Endothelial cell of umbilical vein (primary cell): ENCODE measurements at regions not wholly inside any gene's neighbourhood (a gene's known extent, or its start where the extent isn't known, plus 50 kb on each side); places are given as distances from the start of the nearest gene placed in this dataset.
"Not testable (repeated sequence)": the region's sequence is repeated elsewhere in the genome, so short reads cannot be mapped to it uniquely, and the experiment has no call there.

ENCODE experiments used
- BruUV-seq: library from RNA; stranded (reverse); fragments of 400-500 nt; replicated peaks from 2 replicates; lab custom pipeline; 2021; lab: Mats Ljungman, UMichigan
- CTCF ChIA-PET: fragments of 300-600, 350-600 bp; sonication (Branson Sonifier 250); formaldehyde crosslinking; loops from one replicate; lab custom pipeline; 2021; ENCODE audit warnings: antibody characterized with exemption, inconsistent platforms; lab: Charles Lee
- POLR2A ChIA-PET: fragments of 300-600, 350-600 bp; sonication (Branson Sonifier 250); formaldehyde crosslinking; loops from one replicate; lab custom pipeline; 2021; ENCODE audit warnings: antibody characterized with exemption, inconsistent platforms; lab: Charles Lee
- DNase-seq: peaks from one replicate; pipeline ENCODE4 v3.0.0-alpha.2; 2011; ENCODE audit warnings: low read depth, low spot score
- FAIRE-seq: peaks from 2 replicates; lab custom pipeline; 2011; peaks lifted over from hg19 to GRCh38; lab: Jason Lieb, UNC
- H2AFZ ChIP-seq: 2 replicates; pipeline ENCODE4 v1.6.0; 2012; ENCODE audit warnings: low read depth, low read length, control low read depth, inconsistent platforms
- H3K27ac ChIP-seq: 2 replicates; pipeline ENCODE4 v1.5.1; 2011; ENCODE audit warnings: low read depth, mild to moderate bottlenecking, control low read depth, low read length, moderate library complexity; ENCODE audit not compliant: insufficient read depth
- H3K27me3 ChIP-seq, 2 experiments: 2 replicates each; pipeline versions ENCODE4 v1.6.0 to v1.6.1; 2011; ENCODE audit warnings: low read length in 2 of 2, mixed read lengths in 1 of 2; ENCODE audit not compliant: control insufficient read depth in 2 of 2, insufficient read depth in 2 of 2
- H3K36me3 ChIP-seq, 2 experiments: 2 replicates in 1 of 2; 3 replicates in 1 of 2; pipeline ENCODE4 v1.5.1; 2011; ENCODE audit warnings: low read length in 2 of 2, mild to moderate bottlenecking in 1 of 2, moderate library complexity in 1 of 2; ENCODE audit not compliant: control insufficient read depth in 2 of 2, insufficient read depth in 2 of 2; ENCODE audit errors: extremely low read depth in 1 of 2
- H3K4me1 ChIP-seq: 3 replicates; pipeline ENCODE4 v1.5.1; 2011; ENCODE audit warnings: mild to moderate bottlenecking, low read length; ENCODE audit not compliant: control insufficient read depth, insufficient read depth; ENCODE audit errors: extremely low read depth
- H3K4me2 ChIP-seq: 2 replicates; pipeline ENCODE4 v1.6.1; 2011; ENCODE audit warnings: low read length, control low read depth, mixed read lengths; ENCODE audit not compliant: insufficient read depth
- H3K4me3 ChIP-seq, 3 experiments: fragments of 200-600 bp in 1 of 3; sonication (generic), shearing (Covaris generic) in 1 of 3; replicated peaks in 1 of 3; 2 replicates each; pipeline ENCODE4 v1.5.1; 2011 to 2016; ENCODE audit warnings: control low read depth in 3 of 3, low read length in 3 of 3, mild to moderate bottlenecking in 2 of 3, inconsistent platforms in 1 of 3, low read depth in 1 of 3, moderate library complexity in 1 of 3; ENCODE audit not compliant: insufficient read depth in 1 of 3
- H3K79me2 ChIP-seq: 2 replicates; pipeline ENCODE4 v1.6.0; 2012; ENCODE audit warnings: low read length, inconsistent platforms; ENCODE audit not compliant: control insufficient read depth, insufficient read depth
- H3K9ac ChIP-seq: replicated peaks from 2 replicates; pipeline ENCODE3; 2011; ENCODE audit warnings: low read length, control low read depth; ENCODE audit not compliant: insufficient read depth; ENCODE audit errors: extremely low read depth
- H3K9me1 ChIP-seq: replicated peaks from 3 replicates; pipeline ENCODE4 v1.6.0; 2011; ENCODE audit warnings: mild to moderate bottlenecking, low read length; ENCODE audit not compliant: control insufficient read depth, insufficient read depth; ENCODE audit errors: extremely low read depth
- H3K9me3 ChIP-seq: replicated peaks from 2 replicates; pipeline ENCODE4 v1.5.1; 2012; ENCODE audit warnings: low read length, inconsistent platforms; ENCODE audit not compliant: control insufficient read depth, insufficient read depth
- H4K20me1 ChIP-seq: replicated peaks from 2 replicates; pipeline ENCODE3; 2011; ENCODE audit warnings: mild to moderate bottlenecking, low read length; ENCODE audit not compliant: control insufficient read depth, insufficient read depth; ENCODE audit errors: extremely low read depth
- FOS ChIP-seq: IDR thresholded peaks from 2 replicates; pipeline ENCODE4 v1.6.1; 2011; ENCODE audit warnings: mild to moderate bottlenecking, low read length, moderate library complexity, borderline replicate concordance; ENCODE audit not compliant: insufficient read depth
- GATA2 ChIP-seq: IDR thresholded peaks from 2 replicates; pipeline ENCODE4 v1.7.0; 2011; ENCODE audit warnings: low read depth, mild to moderate bottlenecking, moderate library complexity, mixed read lengths, low read length; ENCODE audit not compliant: insufficient read length, insufficient read depth
- JUN ChIP-seq: IDR thresholded peaks from 2 replicates; pipeline ENCODE4 v1.6.1; 2011; ENCODE audit warnings: borderline replicate concordance, low read depth; ENCODE audit not compliant: insufficient read length, insufficient read depth
- MYC ChIP-seq: IDR thresholded peaks from one replicate; pipeline ENCODE4 v1.6.1; 2011; ENCODE audit warnings: mild to moderate bottlenecking, low read depth, low read length
- POLR2A ChIP-seq: IDR thresholded peaks from 2 replicates; pipeline ENCODE4 v1.6.1; 2012; ENCODE audit warnings: low read depth, mild to moderate bottlenecking, control low read depth, low read length
- POLR2AphosphoS5 ChIP-seq: IDR thresholded peaks from 2 replicates; pipeline ENCODE4 v1.6.1; 2012; ENCODE audit warnings: low read depth, mild to moderate bottlenecking, control low read depth, low read length, moderate library complexity; ENCODE audit not compliant: insufficient read depth
- dilution Hi-C: fragments of 300-500 bp; cut with MboI; formaldehyde crosslinking; loops from one replicate; pipeline ENCODE4 v1.15.0; 2019; ENCODE audit warnings: low sequenced_read_pairs; ENCODE audit not compliant: extremely low pct_ligation_motif_present
- intact Hi-C: fragments of 100-400 bp; cut with micrococcal nuclease; formaldehyde crosslinking; loops from one replicate; pipeline ENCODE4 v1.10.0; 2022
- TF ChIP-seq, protein P1 (sequence below): IDR thresholded peaks from 2 replicates; pipeline ENCODE4 v1.6.1; 2011; ENCODE audit not compliant: insufficient read depth, insufficient read length
- TF ChIP-seq, protein P2 (sequence below), 2 donors: IDR thresholded peaks; 1 replicate in 1 of 2; 2 replicates in 1 of 2; pipeline ENCODE4 v1.5.1; 2011; ENCODE audit warnings: low read length in 2 of 2, mild to moderate bottlenecking in 2 of 2, moderate library complexity in 2 of 2, control low read depth in 1 of 2, inconsistent platforms in 1 of 2, low read depth in 1 of 2; ENCODE audit not compliant: insufficient read depth in 1 of 2; ENCODE audit errors: extremely low read depth in 1 of 2

DNA sequence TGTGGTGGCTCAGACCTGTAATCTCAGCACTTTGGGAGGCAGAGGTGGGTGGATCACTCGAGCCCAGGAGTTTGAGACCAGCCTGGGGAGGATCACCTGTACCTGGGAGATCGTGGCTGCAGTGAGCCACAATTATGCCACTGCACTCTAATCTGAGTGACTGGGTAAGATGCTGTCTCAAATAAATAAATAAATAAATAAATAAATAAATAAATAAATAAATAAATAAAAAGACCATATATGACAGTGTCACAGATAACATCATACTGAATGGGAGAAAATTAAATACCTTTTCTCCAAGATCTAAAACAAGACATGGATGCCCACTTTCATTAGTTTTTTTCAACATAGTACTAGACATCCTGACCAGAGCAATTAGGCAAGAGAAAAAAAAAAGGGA is 182.8 kb downstream of the FAM47A start:
- FAIRE-seq: no peak
- CTCF ChIA-PET: no interaction called here

DNA sequence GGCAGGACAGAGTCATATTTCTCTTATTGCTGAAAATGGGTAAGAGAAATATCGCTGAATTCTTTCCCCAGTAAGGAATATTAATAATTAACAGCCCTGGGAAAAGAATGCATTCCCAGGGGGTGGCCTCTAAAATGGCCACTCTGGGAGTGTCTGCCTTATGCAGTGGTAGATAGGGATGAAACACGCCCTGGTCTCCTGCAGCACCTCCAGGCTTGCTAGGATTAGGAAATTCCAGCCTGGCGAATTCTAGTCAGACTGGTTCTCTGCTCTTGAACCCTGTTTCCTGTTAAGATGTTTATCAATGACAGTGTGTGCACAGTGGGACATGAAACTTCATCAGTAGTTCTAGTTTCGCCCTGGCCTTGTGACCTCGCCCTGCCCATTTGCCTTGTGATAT is 205.9 kb downstream of the FAM47A start:
- intact Hi-C loops, H3K4me2 ChIP-seq, H4K20me1 ChIP-seq, H3K79me2 ChIP-seq, POLR2A ChIA-PET, H3K9me1 ChIP-seq, CTCF ChIA-PET, H3K4me3 ChIP-seq, DNase-seq, dilution Hi-C loops, H2AFZ ChIP-seq, H3K9ac ChIP-seq, BruUV-seq, H3K4me1 ChIP-seq, H3K9me3 ChIP-seq, H3K27me3 ChIP-seq, H3K36me3 ChIP-seq, H3K27ac ChIP-seq: not testable (repeated sequence)
- FAIRE-seq: peak; percentile 24

More for the DNA sequence above, 182.8 kb downstream of the FAM47A start:
- Histone ChIP-seq H3K4me3 (no peak overlapping the region), H3K9ac (no peak overlapping the region), H2AFZ (no peak overlapping the region), H3K27ac (no peak overlapping the region), H3K9me3 (no peaks in the 10 kb centered on the region), H3K9me1 (no peaks in the 10 kb centered on the region), H3K4me2 (no peak overlapping the region), H3K27me3 (no peaks in the 10 kb centered on the region), H3K4me1 (no peaks in the 10 kb centered on the region), H4K20me1 (no peaks in the 10 kb centered on the region), H3K79me2 (no peaks in the 10 kb centered on the region), H3K36me3 (no peaks in the 10 kb centered on the region)
- DNase-seq: no peak
- BruUV-seq: no TSS peak
- intact Hi-C loops: no loop called here
- TF ChIP-seq, protein P1, sequence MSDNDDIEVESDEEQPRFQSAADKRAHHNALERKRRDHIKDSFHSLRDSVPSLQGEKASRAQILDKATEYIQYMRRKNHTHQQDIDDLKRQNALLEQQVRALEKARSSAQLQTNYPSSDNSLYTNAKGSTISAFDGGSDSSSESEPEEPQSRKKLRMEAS: no peak
- TF ChIP-seq POLR2AphosphoS5: no peak
- no peak for TF ChIP-seq POLR2A
- TF ChIP-seq, protein P2, sequence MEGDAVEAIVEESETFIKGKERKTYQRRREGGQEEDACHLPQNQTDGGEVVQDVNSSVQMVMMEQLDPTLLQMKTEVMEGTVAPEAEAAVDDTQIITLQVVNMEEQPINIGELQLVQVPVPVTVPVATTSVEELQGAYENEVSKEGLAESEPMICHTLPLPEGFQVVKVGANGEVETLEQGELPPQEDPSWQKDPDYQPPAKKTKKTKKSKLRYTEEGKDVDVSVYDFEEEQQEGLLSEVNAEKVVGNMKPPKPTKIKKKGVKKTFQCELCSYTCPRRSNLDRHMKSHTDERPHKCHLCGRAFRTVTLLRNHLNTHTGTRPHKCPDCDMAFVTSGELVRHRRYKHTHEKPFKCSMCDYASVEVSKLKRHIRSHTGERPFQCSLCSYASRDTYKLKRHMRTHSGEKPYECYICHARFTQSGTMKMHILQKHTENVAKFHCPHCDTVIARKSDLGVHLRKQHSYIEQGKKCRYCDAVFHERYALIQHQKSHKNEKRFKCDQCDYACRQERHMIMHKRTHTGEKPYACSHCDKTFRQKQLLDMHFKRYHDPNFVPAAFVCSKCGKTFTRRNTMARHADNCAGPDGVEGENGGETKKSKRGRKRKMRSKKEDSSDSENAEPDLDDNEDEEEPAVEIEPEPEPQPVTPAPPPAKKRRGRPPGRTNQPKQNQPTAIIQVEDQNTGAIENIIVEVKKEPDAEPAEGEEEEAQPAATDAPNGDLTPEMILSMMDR (IDR thresholded peaks at IDR 0.05; ENCODE audit: extremely low read depth in 1 of 2, insufficient read depth in 1 of 2, low read depth in 1 of 2, low read length in 2 of 2): no peak
- no peak for TF ChIP-seq MYC
- TF ChIP-seq GATA2: no peak
- TF ChIP-seq FOS: no peak
- TF ChIP-seq JUN: no peak
- dilution Hi-C loops: no loop called here
- POLR2A ChIA-PET: no interaction called here
